ENCODE measurements at regions not wholly inside any gene's neighbourhood (a gene's known extent, or its start where the extent isn't known, plus 50 kb on each side); places are given as distances from the start of the nearest gene placed in this dataset.

- H3K9me3 ChIP-seq (replicated peaks; ENCODE audit: control insufficient read depth, insufficient read depth, low read length) = peaks cover 9% of the 10 kb centered on the region
- H3K9me1 ChIP-seq (replicated peaks; ENCODE audit: control insufficient read depth, extremely low read depth, insufficient read depth, low read length) = no peaks in the 10 kb centered on the region
- H3K79me2 ChIP-seq (ENCODE audit: control insufficient read depth, insufficient read depth, low read length) = no peaks in the 10 kb centered on the region
- no TSS peak for BruUV-seq (replicated peaks)
- TF ChIP-seq MYC (IDR thresholded peaks at IDR 0.05; ENCODE audit: low read depth, low read length) (no peak), EZH2 (IDR thresholded peaks at IDR 0.05; ENCODE audit: borderline replicate concordance, low read depth, low read length, severe bottlenecking) (no peak), JUN (IDR thresholded peaks at IDR 0.05; ENCODE audit: borderline replicate concordance, insufficient read depth, insufficient read length, low read depth) (no peak), CTCF (IDR thresholded peaks at IDR 0.05; ENCODE audit: extremely low read depth in 1 of 2, insufficient read depth in 1 of 2, low read depth in 1 of 2, low read length in 2 of 2) (no peak), FOS (IDR thresholded peaks at IDR 0.05; ENCODE audit: borderline replicate concordance, insufficient read depth, low read length) (no peak), GATA2 (IDR thresholded peaks at IDR 0.05; ENCODE audit: insufficient read depth, insufficient read length, low read depth, low read length) (no peak), POLR2A (IDR thresholded peaks at IDR 0.05; ENCODE audit: low read depth, low read length) (no peak), MAX (IDR thresholded peaks at IDR 0.05; ENCODE audit: insufficient read depth, insufficient read length) (no peak), POLR2AphosphoS5 (IDR thresholded peaks at IDR 0.05; ENCODE audit: insufficient read depth, low read depth, low read length) (no peak)
- H3K4me3 ChIP-seq (replicated peaks in 1 of 3; ENCODE audit: insufficient read depth in 1 of 3, low read depth in 1 of 3, low read length in 3 of 3) = no peak overlapping the region
- DNase-seq (ENCODE audit: low read depth, low spot score) = no peak
- no peaks in the 10 kb centered on the region for H3K4me1 ChIP-seq (ENCODE audit: control insufficient read depth, extremely low read depth, insufficient read depth, low read length)
- ChIA-PET CTCF (no interaction called here), POLR2A (no interaction called here)
- no peak overlapping the region for H2AFZ ChIP-seq (ENCODE audit: low read depth, low read length)
- no peak overlapping the region for H3K27ac ChIP-seq (ENCODE audit: insufficient read depth, low read depth, low read length)
- dilution Hi-C loops (cut with MboI; ENCODE audit: extremely low pct_ligation_motif_present, low sequenced_read_pairs) = no loop called here
- no peak for FAIRE-seq
- H3K27me3 ChIP-seq (ENCODE audit: control insufficient read depth in 2 of 2, insufficient read depth in 2 of 2, low read length in 2 of 2) = no peaks in the 10 kb centered on the region
- H3K4me2 ChIP-seq (ENCODE audit: insufficient read depth, low read length) = no peak overlapping the region
- H3K36me3 ChIP-seq (ENCODE audit: control insufficient read depth in 2 of 2, extremely low read depth in 1 of 2, insufficient read depth in 2 of 2, low read length in 2 of 2) = no peaks in the 10 kb centered on the region
- H4K20me1 ChIP-seq (replicated peaks; ENCODE audit: control insufficient read depth, extremely low read depth, insufficient read depth, low read length) = no peaks in the 10 kb centered on the region
- no peak overlapping the region for H3K9ac ChIP-seq (replicated peaks; ENCODE audit: extremely low read depth, insufficient read depth, low read length)
- intact Hi-C loops (cut with micrococcal nuclease) = no loop called here
Observed at GRCh38 chr12:127680516-127680915, 586.5 kb upstream of the TMEM132C start.

Measured in endothelial cell of umbilical vein (primary cell).